OCI-LY7 (cell line): ENCODE measurements at regions not wholly inside any gene's neighbourhood (a gene's known extent, or its start where the extent isn't known, plus 50 kb on each side); places are given as distances from the start of the nearest gene placed in this dataset.

ENCODE experiments used
- BruUV-seq: library from RNA; stranded (reverse); fragments of 400-500 nt; replicated peaks from 2 replicates; lab custom pipeline; 2021; lab: Mats Ljungman, UMichigan
- CTCF ChIA-PET: fragments of 300-600 bp; sonication (Branson Sonifier 250); formaldehyde crosslinking; loops from one replicate; lab custom pipeline; 2022; ENCODE audit warnings: antibody characterized with exemption; ENCODE audit not compliant: unreplicated experiment; lab: Charles Lee
- POLR2A ChIA-PET: fragments of 300-600 bp; sonication (Branson Sonifier 250); formaldehyde crosslinking; loops from one replicate; lab custom pipeline; 2022; ENCODE audit warnings: antibody characterized with exemption; lab: Charles Lee
- DNase-seq: peaks from one replicate; pipeline ENCODE4 v3.0.0-alpha.2; 2015; ENCODE audit warnings: low spot score
- H2AFZ ChIP-seq: fragments of 200-600 bp; sonication (generic), shearing (Covaris generic); 2 replicates; pipeline ENCODE4 v1.6.1; 2014; ENCODE audit warnings: mild to moderate bottlenecking, antibody characterized with exemption, low read length, moderate library complexity
- H3K27ac ChIP-seq: fragments of 200-600 bp; sonication (generic); 2 replicates; pipeline ENCODE4 v1.5.1; 2014; ENCODE audit warnings: mixed run types, low read depth, mild to moderate bottlenecking, moderate library complexity, low read length, inconsistent platforms; ENCODE audit not compliant: poor library complexity, severe bottlenecking
- H3K36me3 ChIP-seq: fragments of 200-600 bp; sonication (generic); 2 replicates; pipeline ENCODE4 v1.6.1; 2014; ENCODE audit warnings: mild to moderate bottlenecking, antibody characterized with exemption, low read length, moderate library complexity, mixed read lengths; ENCODE audit not compliant: insufficient read depth
- H3K4me1 ChIP-seq: fragments of 200-600 bp; sonication (generic); 2 replicates; pipeline ENCODE4 v1.5.1; 2014; ENCODE audit warnings: mild to moderate bottlenecking, low read length; ENCODE audit not compliant: insufficient read depth, poor library complexity, severe bottlenecking
- H3K4me2 ChIP-seq: fragments of 200-600 bp; sonication (generic); 2 replicates; pipeline ENCODE4 v1.6.1; 2014; ENCODE audit warnings: mild to moderate bottlenecking, low read length
- H3K4me3 ChIP-seq: fragments of 200-600 bp; sonication (generic); 2 replicates; pipeline ENCODE4 v1.5.1; 2014; ENCODE audit warnings: mild to moderate bottlenecking, low read depth, low read length; ENCODE audit not compliant: poor library complexity, severe bottlenecking
- H3K79me2 ChIP-seq: fragments of 200-600 bp; sonication (generic); 2 replicates; pipeline ENCODE4 v1.6.1; 2016; ENCODE audit warnings: low read depth, mild to moderate bottlenecking, low read length, moderate library complexity, mixed read lengths; ENCODE audit not compliant: insufficient read depth
- H3K9me2 ChIP-seq: fragments of 200-600 bp; sonication (generic); 2 replicates; pipeline ENCODE4 v1.6.1; 2016; ENCODE audit warnings: mild to moderate bottlenecking, low read length, mixed read lengths; ENCODE audit not compliant: insufficient read depth
- H3K9me3 ChIP-seq: fragments of 200-600 bp; sonication (generic); 2 replicates; pipeline ENCODE4 v1.6.1; 2014; ENCODE audit warnings: mild to moderate bottlenecking, mixed run types, low read length, mixed read lengths
- H4K20me1 ChIP-seq: fragments of 200-600 bp; sonication (generic); 2 replicates; pipeline ENCODE4 v1.6.1; 2014; ENCODE audit warnings: mild to moderate bottlenecking, antibody characterized with exemption, low read length, moderate library complexity, mixed read lengths; ENCODE audit not compliant: insufficient read depth
- EZH2phosphoT487 ChIP-seq: fragments of 200-600 bp; sonication (generic); IDR thresholded peaks from 2 replicates; pipeline ENCODE4 v1.6.1; 2018; ENCODE audit warnings: low read depth, borderline replicate concordance, mild to moderate bottlenecking, mixed run types, antibody characterized with exemption, low read length, moderate library complexity, mixed read lengths
- intact Hi-C: fragments of 100-400 bp; cut with micrococcal nuclease; formaldehyde crosslinking; loops from one replicate; pipeline ENCODE4 v1.10.0; 2022; ENCODE audit not compliant: unreplicated experiment
- TF ChIP-seq, protein P1 (sequence below): fragments of 200-600 bp; sonication (generic); conservative IDR thresholded peaks from 2 replicates; pipeline ENCODE4 v1.5.1; 2014; ENCODE audit warnings: mild to moderate bottlenecking, antibody characterized with exemption, low read length, moderate library complexity, mixed read lengths

GRCh38 chr6:1024161-1024560 is 287.7 kb upstream of the FOXQ1 start:
- no peaks in the 10 kb centered on the region for H3K9me2 ChIP-seq
- H3K9me3 ChIP-seq = no peaks in the 10 kb centered on the region
- TF ChIP-seq, protein P1, sequence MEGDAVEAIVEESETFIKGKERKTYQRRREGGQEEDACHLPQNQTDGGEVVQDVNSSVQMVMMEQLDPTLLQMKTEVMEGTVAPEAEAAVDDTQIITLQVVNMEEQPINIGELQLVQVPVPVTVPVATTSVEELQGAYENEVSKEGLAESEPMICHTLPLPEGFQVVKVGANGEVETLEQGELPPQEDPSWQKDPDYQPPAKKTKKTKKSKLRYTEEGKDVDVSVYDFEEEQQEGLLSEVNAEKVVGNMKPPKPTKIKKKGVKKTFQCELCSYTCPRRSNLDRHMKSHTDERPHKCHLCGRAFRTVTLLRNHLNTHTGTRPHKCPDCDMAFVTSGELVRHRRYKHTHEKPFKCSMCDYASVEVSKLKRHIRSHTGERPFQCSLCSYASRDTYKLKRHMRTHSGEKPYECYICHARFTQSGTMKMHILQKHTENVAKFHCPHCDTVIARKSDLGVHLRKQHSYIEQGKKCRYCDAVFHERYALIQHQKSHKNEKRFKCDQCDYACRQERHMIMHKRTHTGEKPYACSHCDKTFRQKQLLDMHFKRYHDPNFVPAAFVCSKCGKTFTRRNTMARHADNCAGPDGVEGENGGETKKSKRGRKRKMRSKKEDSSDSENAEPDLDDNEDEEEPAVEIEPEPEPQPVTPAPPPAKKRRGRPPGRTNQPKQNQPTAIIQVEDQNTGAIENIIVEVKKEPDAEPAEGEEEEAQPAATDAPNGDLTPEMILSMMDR = no peak
- TF ChIP-seq EZH2phosphoT487 = no peak
- no peaks in the 10 kb centered on the region for H3K36me3 ChIP-seq
- H2AFZ ChIP-seq = no peak overlapping the region
- H4K20me1 ChIP-seq = no peaks in the 10 kb centered on the region
- DNase-seq = no peak
- intact Hi-C loops = no loop called here
- ChIA-PET POLR2A (no interaction called here), CTCF (no interaction called here)
- BruUV-seq = no TSS peak
- H3K79me2 ChIP-seq = no peaks in the 10 kb centered on the region
- H3K4me3 ChIP-seq = no peak overlapping the region
- H3K4me1 ChIP-seq = no peaks in the 10 kb centered on the region
- H3K27ac ChIP-seq = no peak overlapping the region
- no peak overlapping the region for H3K4me2 ChIP-seq

- no peaks in the 10 kb centered on the region for H3K9me3 ChIP-seq
- intact Hi-C loops = no loop called here
- DNase-seq = no peak
- H3K27ac ChIP-seq = no peak overlapping the region
- no TSS peak for BruUV-seq
- H3K79me2 ChIP-seq = no peaks in the 10 kb centered on the region
- CTCF ChIA-PET = no interaction called here
- no peak overlapping the region for H2AFZ ChIP-seq
- H3K9me2 ChIP-seq = no peaks in the 10 kb centered on the region
- no peak overlapping the region for H3K4me2 ChIP-seq
- no peaks in the 10 kb centered on the region for H4K20me1 ChIP-seq
- no peak for TF ChIP-seq EZH2phosphoT487
- TF ChIP-seq, protein P1 = no peak
- H3K4me3 ChIP-seq = no peak overlapping the region
- H3K4me1 ChIP-seq = no peaks in the 10 kb centered on the region
- POLR2A ChIA-PET = interaction anchor here (1.2 kb wide), 1 partner anchor 10 kb away, joined by 3 read pairs; no protein-coding TSS in a partner anchor
- no peaks in the 10 kb centered on the region for H3K36me3 ChIP-seq
Observed at GRCh38 chr6:1023229-1023628, 288.7 kb upstream of the FOXQ1 start.

DNA sequence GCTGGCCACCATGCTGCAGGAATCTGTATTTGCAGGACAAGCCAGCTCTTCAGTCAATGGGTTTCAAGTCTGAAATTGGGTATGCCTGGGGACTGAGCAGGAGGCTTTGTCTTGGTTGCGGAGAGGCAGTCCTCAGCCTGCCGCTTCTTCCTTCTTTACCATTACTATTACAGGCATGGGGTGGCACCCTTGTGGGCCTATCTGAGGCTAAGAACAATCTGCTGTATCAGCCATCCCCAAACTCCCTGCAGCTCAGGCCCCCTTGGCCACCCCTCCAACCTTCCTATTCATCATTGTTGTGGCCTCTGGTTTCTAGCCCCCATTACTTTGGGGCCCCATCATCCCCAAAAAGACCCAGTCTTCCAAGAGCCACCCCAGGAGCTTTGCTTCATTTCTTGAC is 289.2 kb upstream of the FOXQ1 start:
- no TSS peak for BruUV-seq
- H3K9me2 ChIP-seq = no peaks in the 10 kb centered on the region
- no peaks in the 10 kb centered on the region for H3K79me2 ChIP-seq
- ChIA-PET POLR2A (interaction anchor here (0.6 to 1.2 kb wide), 2 partner anchors 9 to 24 kb away, joined by 3 to 4 read pairs; no protein-coding TSS in a partner anchor), CTCF (no interaction called here)
- H3K4me1 ChIP-seq = no peaks in the 10 kb centered on the region
- no peak overlapping the region for H3K4me2 ChIP-seq
- H3K36me3 ChIP-seq = no peaks in the 10 kb centered on the region
- no peak overlapping the region for H3K4me3 ChIP-seq
- H2AFZ ChIP-seq = no peak overlapping the region
- H3K9me3 ChIP-seq = no peaks in the 10 kb centered on the region
- intact Hi-C loops = no loop called here
- DNase-seq = no peak
- no peaks in the 10 kb centered on the region for H4K20me1 ChIP-seq
- TF ChIP-seq, protein P1 = no peak
- TF ChIP-seq EZH2phosphoT487 = no peak
- H3K27ac ChIP-seq = no peak overlapping the region
